ENCODE measurements at regions not wholly inside any gene's neighbourhood (a gene's known extent, or its start where the extent isn't known, plus 50 kb on each side); places are given as distances from the start of the nearest gene placed in this dataset.

DNA sequence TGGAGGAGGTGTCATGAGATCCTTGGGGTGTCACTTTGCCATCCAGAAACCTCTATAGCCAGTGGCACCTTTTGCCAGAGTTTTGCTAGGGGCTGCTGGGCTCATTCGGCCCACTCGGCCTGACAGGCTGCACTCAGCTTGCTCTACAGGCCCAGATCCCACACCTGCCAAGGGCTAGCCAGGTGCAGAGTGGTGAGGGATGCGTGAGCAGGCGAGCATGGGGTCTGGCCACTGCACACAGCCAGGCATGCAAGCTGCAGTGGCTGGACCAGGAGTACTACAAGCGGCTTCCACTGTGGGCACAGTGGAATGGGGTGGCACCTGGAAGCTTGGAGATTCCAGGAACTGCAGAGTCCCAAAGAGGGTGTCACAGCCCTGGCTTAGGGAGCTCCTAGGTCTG lies 372.7 kb downstream of the CHSY3 start:
- WGBS (ENCODE audit: insufficient coverage, insufficient replicate concordance, low lambda C conversion rate, missing lambda C conversion rate) = 0% methylated on average over 5 of the region's 5 CpGs
- TF ChIP-seq MXI1 (IDR thresholded peaks at IDR 0.05; ENCODE audit: low read depth, low read length) (no peak), NR2C1 (IDR thresholded peaks at IDR 0.05) (no peak), MAX (IDR thresholded peaks at IDR 0.05; ENCODE audit: low read depth, low read length) (no peak), MTA3 (IDR thresholded peaks at IDR 0.05; ENCODE audit: borderline replicate concordance, low read length) (no peak), SIX5 (IDR thresholded peaks at IDR 0.05; ENCODE audit: low read depth, low read length, severe bottlenecking) (no peak), NR2C2 (IDR thresholded peaks at IDR 0.05; ENCODE audit: borderline replicate concordance, control insufficient read depth, insufficient read length, low read depth) (no peak)
- TF ChIP-seq, protein P1, sequence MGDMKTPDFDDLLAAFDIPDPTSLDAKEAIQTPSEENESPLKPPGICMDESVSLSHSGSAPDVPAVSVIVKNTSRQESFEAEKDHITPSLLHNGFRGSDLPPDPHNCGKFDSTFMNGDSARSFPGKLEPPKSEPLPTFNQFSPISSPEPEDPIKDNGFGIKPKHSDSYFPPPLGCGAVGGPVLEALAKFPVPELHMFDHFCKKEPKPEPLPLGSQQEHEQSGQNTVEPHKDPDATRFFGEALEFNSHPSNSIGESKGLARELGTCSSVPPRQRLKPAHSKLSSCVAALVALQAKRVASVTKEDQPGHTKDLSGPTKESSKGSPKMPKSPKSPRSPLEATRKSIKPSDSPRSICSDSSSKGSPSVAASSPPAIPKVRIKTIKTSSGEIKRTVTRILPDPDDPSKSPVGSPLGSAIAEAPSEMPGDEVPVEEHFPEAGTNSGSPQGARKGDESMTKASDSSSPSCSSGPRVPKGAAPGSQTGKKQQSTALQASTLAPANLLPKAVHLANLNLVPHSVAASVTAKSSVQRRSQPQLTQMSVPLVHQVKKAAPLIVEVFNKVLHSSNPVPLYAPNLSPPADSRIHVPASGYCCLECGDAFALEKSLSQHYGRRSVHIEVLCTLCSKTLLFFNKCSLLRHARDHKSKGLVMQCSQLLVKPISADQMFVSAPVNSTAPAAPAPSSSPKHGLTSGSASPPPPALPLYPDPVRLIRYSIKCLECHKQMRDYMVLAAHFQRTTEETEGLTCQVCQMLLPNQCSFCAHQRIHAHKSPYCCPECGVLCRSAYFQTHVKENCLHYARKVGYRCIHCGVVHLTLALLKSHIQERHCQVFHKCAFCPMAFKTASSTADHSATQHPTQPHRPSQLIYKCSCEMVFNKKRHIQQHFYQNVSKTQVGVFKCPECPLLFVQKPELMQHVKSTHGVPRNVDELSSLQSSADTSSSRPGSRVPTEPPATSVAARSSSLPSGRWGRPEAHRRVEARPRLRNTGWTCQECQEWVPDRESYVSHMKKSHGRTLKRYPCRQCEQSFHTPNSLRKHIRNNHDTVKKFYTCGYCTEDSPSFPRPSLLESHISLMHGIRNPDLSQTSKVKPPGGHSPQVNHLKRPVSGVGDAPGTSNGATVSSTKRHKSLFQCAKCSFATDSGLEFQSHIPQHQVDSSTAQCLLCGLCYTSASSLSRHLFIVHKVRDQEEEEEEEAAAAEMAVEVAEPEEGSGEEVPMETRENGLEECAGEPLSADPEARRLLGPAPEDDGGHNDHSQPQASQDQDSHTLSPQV (IDR thresholded peaks at IDR 0.05) = no peak
- in situ Hi-C loops (cut with MboI) = no loop called here
- ChIA-PET POLR2A (no interaction called here), CTCF (no interaction called here), SMC1A (ENCODE audit: uncharacterized antibody, unreplicated experiment) (no interaction called here), RAD21 (ENCODE audit: unreplicated experiment) (no interaction called here)
- Histone ChIP-seq H3K4me3 (no peak overlapping the region), H3K27me3 (replicated peaks in 1 of 2; ENCODE audit: control insufficient read depth in 2 of 2, insufficient read depth in 2 of 2, low read length in 1 of 2) (no peaks in the 10 kb centered on the region), H4K20me1 (ENCODE audit: control insufficient read depth, insufficient read depth) (no peaks in the 10 kb centered on the region), H3K4me1 (ENCODE audit: control insufficient read depth, insufficient read depth, low read length) (no peaks in the 10 kb centered on the region), H2AFZ (ENCODE audit: control insufficient read depth, low read depth, low read length) (no peak overlapping the region), H3K36me3 (ENCODE audit: control insufficient read depth in 2 of 2, insufficient read depth in 2 of 2, low read length in 1 of 2) (no peaks in the 10 kb centered on the region), H3K9me3 (replicated peaks; ENCODE audit: control insufficient read depth, insufficient read depth, low read length) (no peaks in the 10 kb centered on the region), H3K27ac (ENCODE audit: control insufficient read depth, insufficient read depth) (no peak overlapping the region), H3K79me2 (ENCODE audit: control insufficient read depth, insufficient read depth, low read length) (no peaks in the 10 kb centered on the region), H3K4me2 (ENCODE audit: control insufficient read depth, insufficient read depth) (no peak overlapping the region), H3K9ac (ENCODE audit: control insufficient read depth, insufficient read depth, low read length) (no peak overlapping the region)
- intact Hi-C loops (cut with micrococcal nuclease; ENCODE audit: unreplicated experiment) = no loop called here
- DNase-seq (ENCODE audit: low read depth, low spot score) = no peak
- BruUV-seq (replicated peaks) = no TSS peak
- no peak for FAIRE-seq
- ATAC-seq = no peak
